ENCODE measurements at regions not wholly inside any gene's neighbourhood (a gene's known extent, or its start where the extent isn't known, plus 50 kb on each side); places are given as distances from the start of the nearest gene placed in this dataset.

DNA sequence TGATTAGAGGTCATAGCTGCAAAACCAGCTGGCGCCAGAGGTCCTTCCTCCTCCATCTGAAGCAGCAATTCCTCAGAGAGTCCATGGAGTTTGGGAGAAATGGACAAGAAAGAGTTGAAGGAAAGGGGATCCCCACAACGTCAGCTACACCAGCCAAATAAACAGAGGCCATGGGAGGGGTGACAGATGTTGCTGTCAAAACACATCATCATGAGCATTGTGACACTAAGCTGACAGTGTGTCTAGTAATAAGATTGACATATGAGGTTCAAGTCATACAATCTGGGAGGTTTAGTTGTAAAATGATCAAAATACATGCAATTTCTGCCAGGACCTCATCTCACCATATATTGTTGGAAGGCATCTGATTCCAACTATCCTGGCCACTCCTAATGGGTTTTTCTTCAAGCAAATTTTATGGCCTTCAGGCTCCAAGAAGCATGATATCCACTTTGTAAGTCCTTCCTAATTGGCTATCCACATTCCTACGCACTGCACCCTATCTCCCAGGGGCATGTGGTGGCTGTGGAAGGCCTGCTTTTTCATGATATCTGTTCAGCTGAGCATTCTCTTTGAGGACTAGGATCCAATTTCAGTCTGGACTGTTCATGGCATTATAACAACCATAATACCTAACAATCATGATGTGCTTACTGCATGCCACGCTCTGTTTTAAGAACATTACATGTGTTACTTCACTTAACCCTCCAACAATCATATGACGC lies 335.0 kb upstream of the ID2 start:
- no peak for TF ChIP-seq EZH2 (IDR thresholded peaks at IDR 0.05; ENCODE audit: insufficient read depth, poor library complexity, severe bottlenecking)
- no peak for TF ChIP-seq EZH2phosphoT487 (IDR thresholded peaks at IDR 0.05; ENCODE audit: insufficient read depth, low read depth)

All from GM23248 (cell line).